ENCODE measurements at regions not wholly inside any gene's neighbourhood (a gene's known extent, or its start where the extent isn't known, plus 50 kb on each side); places are given as distances from the start of the nearest gene placed in this dataset.
A peak's percentile ranks its signal among the peaks of the same experiment; 100 is the strongest.

DNA sequence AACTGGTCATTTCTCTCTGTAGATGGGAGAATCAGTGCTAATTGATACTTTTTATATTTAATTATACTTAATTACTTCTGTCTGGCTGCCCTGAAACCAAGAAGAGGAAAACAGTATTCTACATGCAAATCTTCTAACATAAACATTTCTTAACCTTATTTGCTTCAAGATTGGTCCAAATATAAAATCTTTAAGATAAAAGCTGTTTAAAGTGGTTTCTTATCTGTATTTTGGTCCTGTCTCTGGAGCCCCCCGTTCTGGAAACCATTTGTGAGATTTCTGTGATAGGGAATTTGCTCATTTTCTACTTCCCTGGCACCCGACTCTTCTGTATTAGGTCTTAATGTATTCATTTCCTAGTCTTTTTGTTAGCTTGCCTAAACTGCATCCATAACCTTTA lies 168.6 kb downstream of the RNF144B start:
- Histone ChIP-seq H3K4me1 (ENCODE audit: control insufficient read depth, insufficient read depth, low read length) (no peaks in the 10 kb centered on the region), H3K9me3 (replicated peaks; ENCODE audit: control insufficient read depth, low read depth, low read length) (no peaks in the 10 kb centered on the region), H3K27me3 (ENCODE audit: control insufficient read depth, insufficient read depth, low read length) (no peaks in the 10 kb centered on the region), H3K36me3 (ENCODE audit: control insufficient read depth, insufficient read depth, low read length) (no peaks in the 10 kb centered on the region), H3K27ac (ENCODE audit: low read length) (no peak overlapping the region), H3K4me3 (ENCODE audit: low read length) (no peak overlapping the region)
- WGBS (ENCODE audit: insufficient coverage): no CpG with 5 or more reads among the region's 2 CpGs
- DNase-seq: no peak

GRCh38 chr6:18561037-18561750 lies 174.0 kb downstream of the RNF144B start:
- WGBS (ENCODE audit: insufficient coverage): no CpG with 5 or more reads among the region's 5 CpGs
- Histone ChIP-seq H3K4me3 (ENCODE audit: low read length) (no peak overlapping the region), H3K4me1 (ENCODE audit: control insufficient read depth, insufficient read depth, low read length) (no peaks in the 10 kb centered on the region), H3K27ac (ENCODE audit: low read length) (no peak overlapping the region), H3K27me3 (ENCODE audit: control insufficient read depth, insufficient read depth, low read length) (no peaks in the 10 kb centered on the region), H3K36me3 (ENCODE audit: control insufficient read depth, insufficient read depth, low read length) (no peaks in the 10 kb centered on the region), H3K9me3 (replicated peaks; ENCODE audit: control insufficient read depth, low read depth, low read length) (no peaks in the 10 kb centered on the region)
- peak; percentile 15 for DNase-seq

GRCh38 chr6:18562726-18563125 lies 175.6 kb downstream of the RNF144B start:
- Histone ChIP-seq H3K9me3 (replicated peaks; ENCODE audit: control insufficient read depth, low read depth, low read length) (no peaks in the 10 kb centered on the region), H3K27ac (ENCODE audit: low read length) (no peak overlapping the region), H3K27me3 (ENCODE audit: control insufficient read depth, insufficient read depth, low read length) (no peaks in the 10 kb centered on the region), H3K36me3 (ENCODE audit: control insufficient read depth, insufficient read depth, low read length) (no peaks in the 10 kb centered on the region), H3K4me1 (ENCODE audit: control insufficient read depth, insufficient read depth, low read length) (no peaks in the 10 kb centered on the region), H3K4me3 (ENCODE audit: low read length) (no peak overlapping the region)
- no CpG with 5 or more reads among the region's 5 CpGs for WGBS (ENCODE audit: insufficient coverage)
- no peak for DNase-seq

DNA sequence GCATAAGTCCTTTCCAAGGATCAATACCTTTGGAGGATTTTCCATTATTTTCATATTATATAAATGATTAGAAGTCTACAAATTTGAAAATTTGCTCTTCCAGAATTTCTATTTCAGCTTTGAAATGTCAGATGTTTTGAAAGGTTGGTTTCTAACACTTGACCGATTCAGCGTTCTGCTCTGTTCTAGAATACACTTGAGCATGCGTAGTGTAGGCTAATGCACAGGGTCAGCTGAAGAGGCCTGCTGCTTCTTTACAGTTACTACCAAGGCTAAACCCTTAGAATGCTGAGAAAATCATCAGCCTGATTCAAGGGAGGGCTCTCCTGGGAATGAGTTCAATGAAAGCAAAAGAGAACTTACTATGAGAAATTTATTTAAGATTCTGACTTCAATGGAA lies 177.6 kb downstream of the RNF144B start:
- H3K4me1 ChIP-seq (ENCODE audit: control insufficient read depth, insufficient read depth, low read length): no peaks in the 10 kb centered on the region
- H3K4me3 ChIP-seq (ENCODE audit: low read length): no peak overlapping the region
- DNase-seq: no peak
- H3K27me3 ChIP-seq (ENCODE audit: control insufficient read depth, insufficient read depth, low read length): no peaks in the 10 kb centered on the region
- no peaks in the 10 kb centered on the region for H3K36me3 ChIP-seq (ENCODE audit: control insufficient read depth, insufficient read depth, low read length)
- 100% methylated on average over 2 of the region's 3 CpGs for WGBS (ENCODE audit: insufficient coverage)
- no peak overlapping the region for H3K27ac ChIP-seq (ENCODE audit: low read length)
- H3K9me3 ChIP-seq (replicated peaks; ENCODE audit: control insufficient read depth, low read depth, low read length): no peaks in the 10 kb centered on the region

DNA sequence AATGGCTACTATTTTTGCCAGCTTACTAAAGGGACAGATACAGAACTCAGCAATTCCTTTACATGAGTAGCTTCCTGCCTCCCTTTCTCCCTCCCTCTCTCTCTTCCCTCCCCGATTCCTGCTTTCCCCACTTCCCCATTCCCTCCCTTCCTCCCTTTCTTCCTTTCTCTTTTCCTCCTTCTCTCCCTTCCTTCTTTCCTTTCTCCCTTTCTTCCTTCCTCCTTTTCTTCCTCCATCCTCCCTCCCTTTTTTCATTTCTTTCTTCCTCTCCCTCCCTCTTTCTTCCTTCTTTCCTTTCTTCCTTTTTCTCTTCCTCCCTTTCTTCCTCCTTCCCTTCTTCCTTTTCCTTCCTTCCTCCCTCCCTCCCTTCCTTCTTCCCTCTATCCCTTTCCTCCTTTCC lies 178.1 kb downstream of the RNF144B start:
- H3K4me3 ChIP-seq (ENCODE audit: low read length): no peak overlapping the region
- H3K27ac ChIP-seq (ENCODE audit: low read length): no peak overlapping the region
- 52% methylated on average over 1 of the region's 1 CpG for WGBS (ENCODE audit: insufficient coverage)
- no peak for DNase-seq
- no peaks in the 10 kb centered on the region for H3K27me3 ChIP-seq (ENCODE audit: control insufficient read depth, insufficient read depth, low read length)
- H3K4me1 ChIP-seq (ENCODE audit: control insufficient read depth, insufficient read depth, low read length): no peaks in the 10 kb centered on the region
- H3K36me3 ChIP-seq (ENCODE audit: control insufficient read depth, insufficient read depth, low read length): no peaks in the 10 kb centered on the region
- no peaks in the 10 kb centered on the region for H3K9me3 ChIP-seq (replicated peaks; ENCODE audit: control insufficient read depth, low read depth, low read length)

GRCh38 chr6:18567380-18567779 lies 180.2 kb downstream of the RNF144B start:
- Histone ChIP-seq H3K36me3 (ENCODE audit: control insufficient read depth, insufficient read depth, low read length) (no peaks in the 10 kb centered on the region), H3K4me3 (ENCODE audit: low read length) (no peak overlapping the region), H3K4me1 (ENCODE audit: control insufficient read depth, insufficient read depth, low read length) (no peaks in the 10 kb centered on the region), H3K27me3 (ENCODE audit: control insufficient read depth, insufficient read depth, low read length) (no peaks in the 10 kb centered on the region), H3K9me3 (replicated peaks; ENCODE audit: control insufficient read depth, low read depth, low read length) (no peaks in the 10 kb centered on the region), H3K27ac (ENCODE audit: low read length) (no peak overlapping the region)
- DNase-seq: no peak
- WGBS (ENCODE audit: insufficient coverage): no CpG with 5 or more reads among the region's 2 CpGs

DNA sequence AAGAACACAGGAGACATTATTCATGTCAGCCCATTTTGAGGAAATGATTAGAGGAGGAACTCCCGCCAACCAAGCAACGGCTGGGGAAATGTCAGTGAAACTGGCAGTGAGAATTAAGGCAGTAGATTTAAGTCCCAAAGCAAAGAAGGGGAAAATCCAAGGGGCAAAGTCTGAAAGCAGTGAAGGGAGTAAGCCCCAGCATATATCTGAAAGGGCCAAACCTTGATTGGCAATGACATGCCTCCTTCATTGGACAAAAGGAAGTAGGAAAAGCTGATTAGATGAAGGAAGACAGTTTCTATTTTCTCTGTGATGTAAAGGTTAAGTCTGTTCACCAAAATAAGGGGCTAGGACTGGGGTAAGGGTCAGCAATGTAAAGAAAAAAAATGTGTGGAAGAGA lies 190.3 kb downstream of the RNF144B start:
- H3K36me3 ChIP-seq (ENCODE audit: control insufficient read depth, insufficient read depth, low read length): no peaks in the 10 kb centered on the region
- no peak overlapping the region for H3K4me3 ChIP-seq (ENCODE audit: low read length)
- no peak for DNase-seq
- H3K27ac ChIP-seq (ENCODE audit: low read length): no peak overlapping the region
- no peaks in the 10 kb centered on the region for H3K27me3 ChIP-seq (ENCODE audit: control insufficient read depth, insufficient read depth, low read length)
- H3K4me1 ChIP-seq (ENCODE audit: control insufficient read depth, insufficient read depth, low read length): no peaks in the 10 kb centered on the region
- no peaks in the 10 kb centered on the region for H3K9me3 ChIP-seq (replicated peaks; ENCODE audit: control insufficient read depth, low read depth, low read length)
- 51% methylated on average over 2 of the region's 2 CpGs for WGBS (ENCODE audit: insufficient coverage)

- DNase-seq: no peak
- no peaks in the 10 kb centered on the region for H3K4me1 ChIP-seq (ENCODE audit: control insufficient read depth, insufficient read depth, low read length)
- WGBS (ENCODE audit: insufficient coverage): no CpG with 5 or more reads among the region's 2 CpGs
- H3K36me3 ChIP-seq (ENCODE audit: control insufficient read depth, insufficient read depth, low read length): no peaks in the 10 kb centered on the region
- H3K27me3 ChIP-seq (ENCODE audit: control insufficient read depth, insufficient read depth, low read length): no peaks in the 10 kb centered on the region
- no peak overlapping the region for H3K27ac ChIP-seq (ENCODE audit: low read length)
- H3K9me3 ChIP-seq (replicated peaks; ENCODE audit: control insufficient read depth, low read depth, low read length): no peaks in the 10 kb centered on the region
- H3K4me3 ChIP-seq (ENCODE audit: low read length): no peak overlapping the region
Measured at GRCh38 chr6:18579166-18579565, 192.0 kb downstream of the RNF144B start.

DNA sequence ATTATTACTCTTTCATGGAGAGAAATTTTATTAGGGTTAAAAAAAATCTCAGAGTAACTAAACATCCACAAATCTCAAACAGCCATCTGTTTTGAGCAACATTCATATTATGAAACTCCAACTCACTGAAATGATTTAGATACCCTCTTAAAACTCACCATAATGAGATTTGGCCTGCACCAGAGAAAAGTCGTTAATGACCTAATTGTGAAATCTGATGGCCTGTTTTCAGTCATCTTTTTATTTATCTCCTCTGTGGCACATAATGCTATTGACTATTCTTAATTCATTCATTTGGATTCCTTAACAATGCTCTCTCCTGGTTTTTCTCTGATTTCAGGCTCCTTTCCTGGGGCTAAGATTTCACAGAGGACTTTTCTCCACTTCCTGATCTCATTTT lies 192.7 kb downstream of the RNF144B start:
- no peaks in the 10 kb centered on the region for H3K36me3 ChIP-seq (ENCODE audit: control insufficient read depth, insufficient read depth, low read length)
- H3K4me1 ChIP-seq (ENCODE audit: control insufficient read depth, insufficient read depth, low read length): peaks cover 4% of the 10 kb centered on the region
- H3K9me3 ChIP-seq (replicated peaks; ENCODE audit: control insufficient read depth, low read depth, low read length): no peaks in the 10 kb centered on the region
- H3K27ac ChIP-seq (ENCODE audit: low read length): no peak overlapping the region
- no peaks in the 10 kb centered on the region for H3K27me3 ChIP-seq (ENCODE audit: control insufficient read depth, insufficient read depth, low read length)
- H3K4me3 ChIP-seq (ENCODE audit: low read length): no peak overlapping the region
- WGBS (ENCODE audit: insufficient coverage): no CpG with 5 or more reads among the region's 1 CpG
- no peak for DNase-seq

DNA sequence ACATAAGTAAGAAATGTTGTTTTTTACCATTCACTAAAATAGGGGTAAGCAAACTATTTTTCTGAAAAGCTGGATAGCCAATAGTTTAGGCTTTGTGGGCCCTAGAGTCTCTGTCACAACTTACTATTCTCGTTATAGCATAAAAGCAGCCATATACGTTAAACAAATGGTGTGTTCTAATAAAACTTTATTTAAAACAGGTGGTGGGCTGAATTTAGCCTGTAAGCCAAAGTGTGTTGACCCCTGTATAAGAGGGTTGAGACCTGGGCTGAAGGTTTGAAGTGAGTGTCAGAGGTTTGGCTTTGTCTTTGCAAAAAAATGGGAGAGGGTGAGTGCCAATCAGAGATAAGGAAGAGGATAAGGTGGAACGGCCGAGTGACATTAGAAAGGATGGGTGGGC lies 197.2 kb downstream of the RNF144B start:
- Histone ChIP-seq H3K27me3 (ENCODE audit: control insufficient read depth, insufficient read depth, low read length) (no peaks in the 10 kb centered on the region), H3K36me3 (ENCODE audit: control insufficient read depth, insufficient read depth, low read length) (no peaks in the 10 kb centered on the region), H3K9me3 (replicated peaks; ENCODE audit: control insufficient read depth, low read depth, low read length) (no peaks in the 10 kb centered on the region), H3K4me3 (ENCODE audit: low read length) (no peak overlapping the region), H3K4me1 (ENCODE audit: control insufficient read depth, insufficient read depth, low read length) (peaks cover 14% of the 10 kb centered on the region), H3K27ac (ENCODE audit: low read length) (peak overlapping the region; percentile 40)
- DNase-seq: no peak
- no CpG with 5 or more reads among the region's 4 CpGs for WGBS (ENCODE audit: insufficient coverage)

- H3K36me3 ChIP-seq (ENCODE audit: control insufficient read depth, insufficient read depth, low read length): no peaks in the 10 kb centered on the region
- no peaks in the 10 kb centered on the region for H3K9me3 ChIP-seq (replicated peaks; ENCODE audit: control insufficient read depth, low read depth, low read length)
- peak overlapping the region; percentile 40 for H3K27ac ChIP-seq (ENCODE audit: low read length)
- no CpG with 5 or more reads among the region's 4 CpGs for WGBS (ENCODE audit: insufficient coverage)
- H3K4me3 ChIP-seq (ENCODE audit: low read length): no peak overlapping the region
- H3K27me3 ChIP-seq (ENCODE audit: control insufficient read depth, insufficient read depth, low read length): no peaks in the 10 kb centered on the region
- DNase-seq: peak; percentile 82
- H3K4me1 ChIP-seq (ENCODE audit: control insufficient read depth, insufficient read depth, low read length): peaks cover 14% of the 10 kb centered on the region
Measured at GRCh38 chr6:18585032-18585573, 198.0 kb downstream of the RNF144B start.
